RPMI7951 (cell line): ENCODE measurements at regions not wholly inside any gene's neighbourhood (a gene's known extent, or its start where the extent isn't known, plus 50 kb on each side); places are given as distances from the start of the nearest gene placed in this dataset.
"Not testable (repeated sequence)": the region's sequence is repeated elsewhere in the genome, so short reads cannot be mapped to it uniquely, and the experiment has no call there.

Source experiments
- DNase-seq: peaks from one replicate; pipeline ENCODE4 v3.0.0-alpha.2; 2012; ENCODE audit warnings: low read depth

DNA sequence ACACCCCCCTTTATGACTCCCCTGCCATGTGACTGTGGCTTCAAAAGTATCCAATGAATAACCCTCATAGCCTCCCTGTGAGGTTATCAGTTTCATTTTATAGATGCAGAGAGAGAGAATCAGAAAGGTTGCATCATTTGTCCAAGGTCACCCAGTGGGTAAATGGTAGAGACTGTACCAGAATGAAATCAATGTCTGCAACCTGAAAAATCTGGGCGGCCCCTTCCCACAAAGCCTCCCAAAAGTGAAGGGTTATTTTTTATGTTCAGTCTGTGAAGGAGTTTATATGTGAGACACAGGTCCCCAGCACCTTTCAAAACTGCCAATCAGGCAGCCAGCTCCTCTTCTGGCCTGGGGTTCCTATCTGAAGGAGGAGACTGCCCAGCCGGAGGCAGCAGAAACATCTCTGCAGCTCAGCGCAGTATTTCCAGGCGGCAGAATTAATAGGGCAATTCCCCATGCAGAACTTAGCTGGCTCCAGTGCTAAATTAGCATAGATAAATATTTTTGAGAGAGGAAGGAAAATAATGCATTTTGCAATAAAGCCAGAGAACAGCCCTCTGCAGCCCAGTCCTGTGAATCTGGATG, 130.8 kb upstream of the PRR20G start:
- DNase-seq = no peak

DNA sequence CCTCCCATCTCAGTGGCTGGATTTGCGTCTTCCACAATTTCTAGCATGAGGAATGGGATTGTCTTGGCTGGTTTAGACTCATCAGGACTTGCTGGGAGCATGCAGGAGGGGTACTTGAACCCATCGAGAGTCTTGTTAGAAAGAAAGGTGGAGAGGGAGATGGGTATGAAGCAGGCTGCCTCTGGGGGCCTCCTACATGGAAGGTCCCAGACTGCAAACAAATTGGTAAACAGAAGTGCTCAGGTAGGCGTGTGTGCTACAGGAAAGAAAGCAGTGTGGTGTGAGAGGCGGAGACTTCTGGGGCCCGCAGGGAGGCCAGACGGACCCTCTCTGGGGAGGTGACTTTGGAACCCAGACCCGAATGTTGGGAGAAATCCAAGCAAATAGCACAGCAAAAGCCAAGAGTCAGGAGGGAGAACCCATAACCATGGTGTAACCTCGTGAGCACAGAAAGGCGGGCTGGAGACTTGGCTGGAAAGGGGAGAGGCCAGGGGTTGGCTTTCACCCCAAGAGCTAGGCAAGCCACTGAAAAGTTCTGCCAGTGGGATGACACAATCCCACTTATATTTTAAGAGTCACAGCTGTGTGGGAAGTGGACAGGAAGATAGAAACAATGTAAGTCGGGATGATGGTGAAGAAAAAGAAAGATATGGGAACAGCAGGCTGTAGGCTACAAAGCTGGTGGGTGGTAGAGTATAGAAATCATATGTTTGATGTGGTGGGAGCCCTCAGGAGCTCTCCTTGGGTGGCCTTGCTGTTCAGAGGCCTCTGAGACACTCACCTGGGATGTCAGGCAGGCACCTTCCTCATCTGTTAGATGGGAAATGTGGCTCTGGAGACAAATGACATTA, 130.1 kb upstream of the PRR20G start:
- DNase-seq = no peak

DNA sequence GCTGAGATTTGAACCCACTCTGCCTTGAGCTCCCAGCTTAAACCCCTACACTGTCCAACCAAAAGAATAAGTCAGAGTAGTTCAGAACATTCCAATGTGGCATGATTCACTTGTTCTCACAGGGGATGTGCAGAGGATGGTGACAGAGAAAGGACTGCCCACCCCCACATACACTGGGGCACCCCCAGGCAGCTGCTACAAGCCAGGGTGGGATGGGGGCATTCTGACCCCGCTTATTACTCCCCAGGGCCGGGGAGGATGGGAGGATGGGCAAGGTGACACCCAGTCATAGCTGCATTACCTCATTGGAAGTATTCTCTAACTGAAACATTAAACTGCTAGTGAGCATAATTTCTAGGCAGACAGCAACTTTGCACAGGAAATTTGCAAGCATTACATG, 126.0 kb upstream of the PRR20G start:
- no peak for DNase-seq

- DNase-seq = no peak
Measured at GRCh38 chr3:127413318-127413673, 125.5 kb upstream of the PRR20G start.

DNA sequence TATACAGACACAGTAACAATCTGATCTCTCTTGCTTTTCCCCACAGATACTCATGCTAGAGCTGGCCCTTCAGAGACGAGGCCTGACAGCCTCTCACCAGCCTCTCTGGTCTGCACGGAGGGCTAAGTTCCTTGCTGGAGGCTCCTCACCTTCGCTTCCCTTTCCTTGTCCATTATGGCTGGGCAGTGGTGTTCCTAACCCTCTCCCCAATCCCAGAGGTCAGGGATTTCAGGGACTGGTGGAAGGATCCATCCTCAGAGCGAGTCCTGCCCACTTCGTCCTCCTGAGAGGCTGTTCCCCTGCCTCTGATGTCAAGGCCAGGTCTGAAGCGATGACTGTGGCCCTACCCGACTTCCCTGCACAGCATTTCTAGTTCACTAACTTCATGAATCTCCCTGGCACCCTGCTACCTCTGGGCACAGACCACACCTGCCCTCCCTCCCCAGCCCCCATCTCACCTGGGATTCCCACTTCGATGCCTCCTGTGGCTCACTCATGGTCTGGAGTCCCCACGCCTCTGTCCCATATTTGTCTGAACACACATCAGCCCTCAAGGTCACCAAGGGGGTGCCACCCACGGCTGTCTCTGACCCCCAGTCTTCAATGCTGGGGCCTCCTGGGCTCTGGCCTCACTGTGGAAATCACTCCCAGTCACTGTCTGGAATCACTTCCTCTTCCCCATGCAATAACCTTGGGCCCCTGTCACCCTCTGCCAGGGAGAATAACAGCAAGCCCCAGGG, 124.9 kb upstream of the PRR20G start:
- DNase-seq = no peak

- DNase-seq = not testable (repeated sequence)
Measured at GRCh38 chr3:127411875-127412274, 124.0 kb upstream of the PRR20G start.

- no peak for DNase-seq
Measured at GRCh38 chr3:127411083-127411727, 123.4 kb upstream of the PRR20G start.

- DNase-seq = no peak
Measured at GRCh38 chr3:127410678-127411077, 122.8 kb upstream of the PRR20G start.

- no peak for DNase-seq
Measured at GRCh38 chr3:127410137-127410488, 122.3 kb upstream of the PRR20G start.

GRCh38 chr3:127409421-127410136, 121.7 kb upstream of the PRR20G start:
- DNase-seq = no peak

- no peak for DNase-seq
Measured at GRCh38 chr3:127408684-127409420, 121.0 kb upstream of the PRR20G start.

DNA sequence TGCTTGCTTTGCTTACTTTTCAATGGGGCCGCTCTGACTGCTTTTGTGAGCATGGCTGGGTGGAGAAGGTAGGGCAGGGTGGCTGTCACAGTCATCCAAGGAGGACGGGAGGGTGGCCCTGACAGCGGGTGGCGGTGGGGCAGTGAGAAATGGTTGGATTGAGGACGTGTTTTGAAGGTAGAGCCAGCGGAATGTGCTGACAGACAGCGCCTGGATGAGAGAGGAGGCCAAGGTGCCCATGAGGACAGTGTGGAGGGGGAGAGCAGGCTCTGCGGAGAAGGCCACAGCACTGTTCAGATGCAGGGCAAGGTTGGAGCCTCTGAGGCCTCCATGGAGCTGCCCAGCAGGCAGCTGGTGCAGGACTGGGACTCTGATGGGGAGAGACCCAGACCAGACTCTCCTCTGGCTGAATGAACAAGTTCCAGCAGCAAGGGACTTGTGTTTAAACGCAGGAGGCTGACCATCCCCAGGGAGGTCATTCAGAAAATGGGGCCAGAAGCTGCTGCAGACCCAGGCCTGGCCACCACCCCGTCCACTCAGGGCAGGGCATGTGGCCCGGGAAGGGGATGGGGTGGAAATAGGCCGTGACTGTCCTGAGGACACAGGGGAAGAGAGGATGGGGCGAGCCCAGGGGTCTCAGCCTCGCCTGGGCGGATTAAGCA, 120.3 kb upstream of the PRR20G start:
- DNase-seq = no peak

- no peak for DNase-seq
Measured at GRCh38 chr3:127407026-127407939, 119.4 kb upstream of the PRR20G start.

- peak; percentile 24 for DNase-seq
Measured at GRCh38 chr3:127406309-127407025, 118.6 kb upstream of the PRR20G start.

DNA sequence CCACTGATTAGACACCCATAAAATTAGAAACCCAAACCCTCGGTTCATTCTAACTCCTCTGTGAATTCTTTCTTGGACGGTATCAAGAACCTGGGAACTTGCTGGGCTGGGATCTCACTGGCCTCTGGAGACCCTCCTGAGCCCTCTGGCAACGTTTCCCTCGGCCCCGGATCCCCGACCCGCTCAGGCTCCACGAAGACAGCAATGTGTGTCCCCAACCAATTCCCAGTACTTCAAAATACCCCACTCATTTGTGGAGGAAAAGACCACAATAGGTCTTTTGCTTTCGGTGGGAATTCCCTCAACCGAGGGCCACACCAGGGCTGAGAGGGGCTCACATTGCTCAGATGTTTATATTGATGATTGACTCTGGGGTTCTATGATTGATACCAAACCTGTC, 117.9 kb upstream of the PRR20G start:
- no peak for DNase-seq

DNA sequence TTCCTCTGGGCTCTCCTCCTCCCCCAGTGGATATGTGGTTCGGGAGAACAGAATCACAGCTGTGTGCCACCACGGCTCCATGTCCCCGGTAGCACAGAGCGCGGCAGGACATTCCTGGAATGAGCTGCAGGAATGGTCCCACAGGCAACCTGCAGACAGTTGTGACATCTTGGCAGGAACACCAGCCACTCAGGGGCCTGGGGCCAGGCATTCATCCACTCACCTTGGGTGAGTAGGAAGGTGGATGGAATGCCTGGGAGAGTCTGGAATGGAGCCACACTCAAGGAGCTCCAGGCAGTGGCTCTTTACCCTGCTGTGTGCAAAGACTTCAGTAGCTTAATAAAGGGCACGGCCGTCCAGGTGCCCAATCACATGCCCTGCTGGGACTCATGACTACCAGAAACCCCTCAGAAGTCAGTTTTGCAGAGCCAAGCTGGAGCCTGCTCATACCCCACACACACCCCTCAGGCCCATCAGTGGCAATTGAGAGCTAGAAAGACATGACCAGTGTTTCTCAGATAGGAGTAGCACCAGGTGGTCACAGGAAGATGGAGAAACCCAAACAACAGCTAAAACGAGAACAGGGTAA, 117.3 kb upstream of the PRR20G start:
- DNase-seq = no peak

- no peak for DNase-seq
Measured at GRCh38 chr3:127404221-127405009, 116.6 kb upstream of the PRR20G start.

GRCh38 chr3:127403795-127404194, 115.9 kb upstream of the PRR20G start:
- DNase-seq = no peak
